ENCODE measurements at regions not wholly inside any gene's neighbourhood (a gene's known extent, or its start where the extent isn't known, plus 50 kb on each side); places are given as distances from the start of the nearest gene placed in this dataset.

DNA sequence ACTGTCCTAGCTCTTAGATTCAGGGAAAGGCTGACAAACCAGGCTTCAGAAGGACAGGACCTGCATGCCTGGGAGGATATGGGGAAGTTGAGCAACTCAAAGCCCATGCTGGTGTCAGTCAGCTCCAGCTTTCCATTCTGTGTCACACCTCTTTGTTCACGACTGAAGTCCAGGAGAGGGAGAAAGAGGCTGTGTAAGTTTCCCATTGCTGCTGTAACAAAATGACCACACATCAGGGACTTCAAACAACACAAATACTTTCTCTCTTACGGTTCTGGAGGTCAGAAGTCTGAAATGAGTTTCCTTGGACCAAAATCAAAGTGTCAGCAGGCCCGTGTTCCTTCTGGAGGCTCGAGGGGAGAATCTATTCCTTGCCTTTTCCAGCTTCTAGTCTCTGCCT, 50.6 kb upstream of the STX18 start:
- TF ChIP-seq, protein P1, sequence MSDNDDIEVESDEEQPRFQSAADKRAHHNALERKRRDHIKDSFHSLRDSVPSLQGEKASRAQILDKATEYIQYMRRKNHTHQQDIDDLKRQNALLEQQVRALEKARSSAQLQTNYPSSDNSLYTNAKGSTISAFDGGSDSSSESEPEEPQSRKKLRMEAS (IDR thresholded peaks at IDR 0.05; ENCODE audit: low read depth, low read length): no peak
- TF ChIP-seq CREB1 (IDR thresholded peaks at IDR 0.05; ENCODE audit: low read depth) (no peak), EZH2 (IDR thresholded peaks at IDR 0.05; ENCODE audit: borderline replicate concordance, control insufficient read depth, low read depth, low read length) (no peak), TAF1 (IDR thresholded peaks at IDR 0.05; ENCODE audit: borderline replicate concordance, low read depth, low read length) (no peak), POLR2A (IDR thresholded peaks at IDR 0.05; ENCODE audit: low read depth, low read length) (no peak), POLR2AphosphoS5 (IDR thresholded peaks at IDR 0.05; ENCODE audit: low read length) (no peak), BHLHE40 (IDR thresholded peaks at IDR 0.05; ENCODE audit: borderline replicate concordance in 1 of 2, low read depth in 2 of 2, low read length in 1 of 2) (no peak), HDAC2 (IDR thresholded peaks at IDR 0.05) (no peak), EP300 (IDR thresholded peaks at IDR 0.05; ENCODE audit: borderline replicate concordance in 1 of 2, control insufficient read depth in 1 of 2, low read depth in 2 of 2, low read length in 2 of 2) (no peak)
- TF ChIP-seq, protein P2, sequence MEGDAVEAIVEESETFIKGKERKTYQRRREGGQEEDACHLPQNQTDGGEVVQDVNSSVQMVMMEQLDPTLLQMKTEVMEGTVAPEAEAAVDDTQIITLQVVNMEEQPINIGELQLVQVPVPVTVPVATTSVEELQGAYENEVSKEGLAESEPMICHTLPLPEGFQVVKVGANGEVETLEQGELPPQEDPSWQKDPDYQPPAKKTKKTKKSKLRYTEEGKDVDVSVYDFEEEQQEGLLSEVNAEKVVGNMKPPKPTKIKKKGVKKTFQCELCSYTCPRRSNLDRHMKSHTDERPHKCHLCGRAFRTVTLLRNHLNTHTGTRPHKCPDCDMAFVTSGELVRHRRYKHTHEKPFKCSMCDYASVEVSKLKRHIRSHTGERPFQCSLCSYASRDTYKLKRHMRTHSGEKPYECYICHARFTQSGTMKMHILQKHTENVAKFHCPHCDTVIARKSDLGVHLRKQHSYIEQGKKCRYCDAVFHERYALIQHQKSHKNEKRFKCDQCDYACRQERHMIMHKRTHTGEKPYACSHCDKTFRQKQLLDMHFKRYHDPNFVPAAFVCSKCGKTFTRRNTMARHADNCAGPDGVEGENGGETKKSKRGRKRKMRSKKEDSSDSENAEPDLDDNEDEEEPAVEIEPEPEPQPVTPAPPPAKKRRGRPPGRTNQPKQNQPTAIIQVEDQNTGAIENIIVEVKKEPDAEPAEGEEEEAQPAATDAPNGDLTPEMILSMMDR (IDR thresholded peaks at IDR 0.05 in 2 of 3, conservative IDR thresholded peaks at IDR 0.05 in 1 of 3; ENCODE audit: control insufficient read depth in 2 of 3, extremely low read depth in 1 of 3, insufficient read depth in 1 of 3, low read depth in 3 of 3, low read length in 3 of 3): no peak
- TF ChIP-seq, protein P3, sequence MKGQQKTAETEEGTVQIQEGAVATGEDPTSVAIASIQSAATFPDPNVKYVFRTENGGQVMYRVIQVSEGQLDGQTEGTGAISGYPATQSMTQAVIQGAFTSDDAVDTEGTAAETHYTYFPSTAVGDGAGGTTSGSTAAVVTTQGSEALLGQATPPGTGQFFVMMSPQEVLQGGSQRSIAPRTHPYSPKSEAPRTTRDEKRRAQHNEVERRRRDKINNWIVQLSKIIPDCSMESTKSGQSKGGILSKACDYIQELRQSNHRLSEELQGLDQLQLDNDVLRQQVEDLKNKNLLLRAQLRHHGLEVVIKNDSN (IDR thresholded peaks at IDR 0.05; ENCODE audit: borderline replicate concordance, extremely low read length, insufficient read depth, low read depth, low read length): no peak
- TF ChIP-seq, protein P4, sequence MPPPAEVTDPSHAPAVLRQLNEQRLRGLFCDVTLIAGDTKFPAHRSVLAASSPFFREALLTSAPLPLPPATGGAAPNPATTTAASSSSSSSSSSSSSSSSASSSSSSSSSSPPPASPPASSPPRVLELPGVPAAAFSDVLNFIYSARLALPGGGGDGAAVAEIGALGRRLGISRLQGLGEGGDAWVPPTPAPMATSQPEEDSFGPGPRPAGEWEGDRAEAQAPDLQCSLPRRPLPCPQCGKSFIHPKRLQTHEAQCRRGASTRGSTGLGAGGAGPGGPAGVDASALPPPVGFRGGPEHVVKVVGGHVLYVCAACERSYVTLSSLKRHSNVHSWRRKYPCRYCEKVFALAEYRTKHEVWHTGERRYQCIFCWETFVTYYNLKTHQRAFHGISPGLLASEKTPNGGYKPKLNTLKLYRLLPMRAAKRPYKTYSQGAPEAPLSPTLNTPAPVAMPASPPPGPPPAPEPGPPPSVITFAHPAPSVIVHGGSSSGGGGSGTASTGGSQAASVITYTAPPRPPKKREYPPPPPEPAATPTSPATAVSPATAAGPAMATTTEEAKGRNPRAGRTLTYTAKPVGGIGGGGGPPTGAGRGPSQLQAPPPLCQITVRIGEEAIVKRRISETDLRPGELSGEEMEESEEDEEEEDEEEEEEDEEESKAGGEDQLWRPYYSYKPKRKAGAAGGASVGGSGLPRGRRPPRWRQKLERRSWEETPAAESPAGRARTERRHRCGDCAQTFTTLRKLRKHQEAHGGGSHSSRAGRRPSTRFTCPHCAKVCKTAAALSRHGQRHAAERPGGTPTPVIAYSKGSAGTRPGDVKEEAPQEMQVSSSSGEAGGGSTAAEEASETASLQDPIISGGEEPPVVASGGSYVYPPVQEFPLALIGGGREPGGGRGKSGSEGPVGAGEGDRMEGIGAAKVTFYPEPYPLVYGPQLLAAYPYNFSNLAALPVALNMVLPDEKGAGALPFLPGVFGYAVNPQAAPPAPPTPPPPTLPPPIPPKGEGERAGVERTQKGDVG (CRISPR knock-in tag; IDR thresholded peaks at IDR 0.05): no peak
- TF ChIP-seq, protein P5, sequence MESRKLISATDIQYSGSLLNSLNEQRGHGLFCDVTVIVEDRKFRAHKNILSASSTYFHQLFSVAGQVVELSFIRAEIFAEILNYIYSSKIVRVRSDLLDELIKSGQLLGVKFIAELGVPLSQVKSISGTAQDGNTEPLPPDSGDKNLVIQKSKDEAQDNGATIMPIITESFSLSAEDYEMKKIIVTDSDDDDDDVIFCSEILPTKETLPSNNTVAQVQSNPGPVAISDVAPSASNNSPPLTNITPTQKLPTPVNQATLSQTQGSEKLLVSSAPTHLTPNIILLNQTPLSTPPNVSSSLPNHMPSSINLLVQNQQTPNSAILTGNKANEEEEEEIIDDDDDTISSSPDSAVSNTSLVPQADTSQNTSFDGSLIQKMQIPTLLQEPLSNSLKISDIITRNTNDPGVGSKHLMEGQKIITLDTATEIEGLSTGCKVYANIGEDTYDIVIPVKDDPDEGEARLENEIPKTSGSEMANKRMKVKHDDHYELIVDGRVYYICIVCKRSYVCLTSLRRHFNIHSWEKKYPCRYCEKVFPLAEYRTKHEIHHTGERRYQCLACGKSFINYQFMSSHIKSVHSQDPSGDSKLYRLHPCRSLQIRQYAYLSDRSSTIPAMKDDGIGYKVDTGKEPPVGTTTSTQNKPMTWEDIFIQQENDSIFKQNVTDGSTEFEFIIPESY (IDR thresholded peaks at IDR 0.05): no peak

Measured in GM12878 (cell line).